Body of pancreas (tissue), 4 donors: ENCODE measurements at regions not wholly inside any gene's neighbourhood (a gene's known extent, or its start where the extent isn't known, plus 50 kb on each side); places are given as distances from the start of the nearest gene placed in this dataset.
"Not testable (repeated sequence)": the region's sequence is repeated elsewhere in the genome, so short reads cannot be mapped to it uniquely, and the experiment has no call there.

Experiments used
- ATAC-seq: fragments of 150-250 bp; one replicate; pipeline ENCODE4 v1.9.1; 2016
- DNase-seq, 4 donors: peaks; one replicate each; pipeline ENCODE4 v3.0.0-alpha.2; 2019
- H3K27ac ChIP-seq, 4 donors: fragments of 200-600 bp; sonication (generic); 1 replicate in 3 of 4; 2 replicates in 1 of 4; pipeline versions ENCODE4 v1.5.1 to v1.6.1; 2016 to 2019; ENCODE audit warnings: mild to moderate bottlenecking in 1 of 4, mixed read lengths in 1 of 4, moderate library complexity in 1 of 4
- H3K27me3 ChIP-seq, 2 donors: fragments of 200-600 bp; sonication (generic); one replicate each; pipeline ENCODE4 v1.6.0; 2016; ENCODE audit warnings: mild to moderate bottlenecking in 1 of 2
- H3K36me3 ChIP-seq, 2 donors: fragments of 200-600 bp; sonication (generic); replicated peaks in 1 of 2; 2 replicates each; pipeline ENCODE4 v1.5.1; 2016; ENCODE audit warnings: low read depth in 2 of 2; ENCODE audit not compliant: insufficient read depth in 1 of 2
- H3K4me1 ChIP-seq: fragments of 200-600 bp; sonication (generic); one replicate; pipeline ENCODE4 v1.6.0; 2016
- H3K4me3 ChIP-seq, 2 donors: fragments of 200-600 bp; sonication (generic); 1 replicate in 1 of 2; 2 replicates in 1 of 2; pipeline ENCODE4 v1.5.1; 2016 to 2019
- H3K9me3 ChIP-seq, 3 donors: fragments of 200-600 bp; sonication (generic); 1 replicate in 2 of 3; 2 replicates in 1 of 3; pipeline ENCODE4 v1.5.1; 2016
- CTCF ChIP-seq, 7 experiments: fragments of 450-650 bp in 4 of 7; fragments of 200-600 bp in 3 of 7; sonication (generic) in 3 of 7; IDR thresholded peaks; one replicate each; pipeline ENCODE4 v1.5.1; 2016 to 2019; ENCODE audit warnings: antibody characterized with exemption in 7 of 7
- POLR2A ChIP-seq, 3 donors: fragments of 450-650 bp; IDR thresholded peaks; one replicate each; pipeline ENCODE4 v1.6.1; 2016; ENCODE audit warnings: antibody characterized with exemption in 3 of 3, mild to moderate bottlenecking in 2 of 3
- WGBS, 2 donors: methylation state at CpG; one replicate each; pipeline ENCODE4 v1.1.5; 2017; 5-methylcytosine and 5-hydroxymethylcytosine counted together
- intact Hi-C: fragments of 100-400 bp; cut with DNase I; formaldehyde crosslinking; loops from one replicate; pipeline ENCODE4 v1.15.1; 2023

GRCh38 chr3:150345021-150345538 is 63.0 kb upstream of the TSC22D2 start:
- intact Hi-C loops, result loop anchor here (10.0 kb wide), 1 partner anchor 1730 kb away; no protein-coding TSS in a partner anchor
- TF ChIP-seq CTCF (IDR thresholded peaks at IDR 0.05) (no peak), POLR2A (IDR thresholded peaks at IDR 0.05) (no peak)
- Histone ChIP-seq H3K4me3 (no peak overlapping the region), H3K9me3 (no peaks in the 10 kb centered on the region), H3K27me3 (no peaks in the 10 kb centered on the region), H3K27ac (no peak overlapping the region), H3K36me3 (no peaks in the 10 kb centered on the region), H3K4me1 (no peaks in the 10 kb centered on the region)
- 50 to 51% methylated on average over 10 of the region's 10 CpGs for WGBS, 2 donors
- ATAC-seq (peak; percentile 76), DNase-seq (peak; percentile 22 to 42 (median 29))

DNA sequence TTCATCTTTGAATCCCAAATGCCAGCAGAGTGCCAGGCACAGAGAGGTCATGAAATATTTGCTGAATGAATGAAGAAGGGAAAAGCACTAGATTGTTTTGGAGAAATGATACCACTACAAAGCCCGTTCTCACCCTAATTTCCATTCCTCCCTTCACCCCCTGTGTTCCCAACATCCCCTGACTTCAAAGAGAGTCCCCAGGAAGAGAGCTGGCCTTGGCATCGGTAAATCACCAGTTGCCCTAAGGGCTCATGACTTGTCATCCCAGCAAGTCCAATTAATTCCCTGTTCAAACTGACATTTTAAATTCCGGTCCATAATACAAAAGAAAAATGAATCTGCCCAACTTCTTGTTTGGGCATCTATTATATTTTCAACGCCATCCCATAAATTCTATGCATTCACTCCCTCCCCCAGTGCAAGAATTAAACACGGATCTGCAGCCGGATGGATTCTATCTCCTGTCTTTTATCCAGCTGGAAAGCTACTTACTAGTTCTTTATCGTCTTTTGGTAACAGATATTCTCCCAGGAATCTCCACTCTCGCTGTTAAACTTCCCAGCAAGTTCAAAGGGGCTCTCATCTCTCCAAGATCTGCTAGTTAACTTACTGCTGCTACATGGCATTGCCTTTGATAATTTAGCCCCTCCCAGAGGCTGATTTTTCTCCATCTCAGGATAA is 63.9 kb upstream of the TSC22D2 start:
- 73 to 74% methylated on average over 8 of the region's 8 CpGs for WGBS, 2 donors
- no peak for TF ChIP-seq POLR2A (IDR thresholded peaks at IDR 0.05)
- TF ChIP-seq CTCF (IDR thresholded peaks at IDR 0.05), result no peak
- Histone ChIP-seq H3K4me3 (no peak overlapping the region), H3K27ac (no peak overlapping the region), H3K27me3 (no peaks in the 10 kb centered on the region), H3K9me3 (no peaks in the 10 kb centered on the region), H3K36me3 (no peaks in the 10 kb centered on the region), H3K4me1 (no peaks in the 10 kb centered on the region)
- DNase-seq, result no peak
- ATAC-seq, result no peak
- intact Hi-C loops, result loop anchor here (10.0 kb wide), 1 partner anchor 1731 kb away; no protein-coding TSS in a partner anchor

GRCh38 chr3:150342896-150343467 is 65.1 kb upstream of the TSC22D2 start:
- TF ChIP-seq POLR2A (IDR thresholded peaks at IDR 0.05) (no peak), CTCF (IDR thresholded peaks at IDR 0.05) (no peak)
- 90 to 96% methylated on average over 2 of the region's 2 CpGs for WGBS, 2 donors
- intact Hi-C loops, result loop anchor here (10.0 kb wide), 1 partner anchor 1732 kb away; no protein-coding TSS in a partner anchor

GRCh38 chr3:150341891-150342290 is 66.2 kb upstream of the TSC22D2 start:
- intact Hi-C loops, result loop anchor here (10.0 kb wide), 1 partner anchor 1733 kb away; no protein-coding TSS in a partner anchor
- Histone ChIP-seq H3K36me3 (no peaks in the 10 kb centered on the region), H3K4me1 (no peaks in the 10 kb centered on the region), H3K27ac (no peak overlapping the region), H3K27me3 (no peaks in the 10 kb centered on the region), H3K9me3 (peaks cover 0 to 6% (median 0%) of the 10 kb centered on the region in 3 donors), H3K4me3 (no peak overlapping the region)
- 78 to 84% methylated on average over 3 of the region's 3 CpGs for WGBS, 2 donors
- TF ChIP-seq CTCF (IDR thresholded peaks at IDR 0.05) (no peak), POLR2A (IDR thresholded peaks at IDR 0.05) (no peak)
- no peak for DNase-seq
- ATAC-seq, result no peak

More at GRCh38 chr3:150342896-150343467, 65.1 kb upstream of the TSC22D2 start:
- Histone ChIP-seq H3K4me1 (no peaks in the 10 kb centered on the region), H3K27ac (no peak overlapping the region), H3K4me3 (no peak overlapping the region), H3K36me3 (no peaks in the 10 kb centered on the region), H3K27me3 (no peaks in the 10 kb centered on the region), H3K9me3 (peaks cover 0 to 4% (median 0%) of the 10 kb centered on the region in 3 donors)
- DNase-seq, result no peak
- no peak for ATAC-seq

DNA sequence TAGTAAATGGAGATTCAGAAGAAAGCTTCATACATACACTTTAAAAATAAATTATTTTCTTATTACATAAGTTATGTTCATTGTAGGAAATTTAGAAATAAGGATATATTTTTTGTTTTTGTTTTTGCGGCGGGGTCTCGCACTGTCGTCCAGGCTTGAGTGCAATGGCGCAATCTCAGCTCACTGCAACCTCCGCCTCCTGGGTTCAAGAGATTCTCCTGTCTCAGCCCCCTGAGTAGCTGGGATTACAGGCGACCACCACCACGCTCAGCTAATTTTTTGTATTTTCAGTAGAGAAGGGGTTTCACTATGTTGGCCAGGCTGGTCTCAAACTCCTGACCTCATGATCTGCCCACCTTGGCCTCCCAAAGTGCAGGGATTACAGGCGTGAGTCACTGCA is 71.7 kb upstream of the TSC22D2 start:
- H3K27me3 ChIP-seq, H3K36me3 ChIP-seq, intact Hi-C loops, DNase-seq, H3K4me1 ChIP-seq, H3K4me3 ChIP-seq, ATAC-seq, H3K27ac ChIP-seq, H3K9me3 ChIP-seq: not testable (repeated sequence)
- 86 to 92% methylated on average over 9 of the region's 9 CpGs for WGBS, 2 donors
